ENCODE measurements at regions not wholly inside any gene's neighbourhood (a gene's known extent, or its start where the extent isn't known, plus 50 kb on each side); places are given as distances from the start of the nearest gene placed in this dataset.

DNA sequence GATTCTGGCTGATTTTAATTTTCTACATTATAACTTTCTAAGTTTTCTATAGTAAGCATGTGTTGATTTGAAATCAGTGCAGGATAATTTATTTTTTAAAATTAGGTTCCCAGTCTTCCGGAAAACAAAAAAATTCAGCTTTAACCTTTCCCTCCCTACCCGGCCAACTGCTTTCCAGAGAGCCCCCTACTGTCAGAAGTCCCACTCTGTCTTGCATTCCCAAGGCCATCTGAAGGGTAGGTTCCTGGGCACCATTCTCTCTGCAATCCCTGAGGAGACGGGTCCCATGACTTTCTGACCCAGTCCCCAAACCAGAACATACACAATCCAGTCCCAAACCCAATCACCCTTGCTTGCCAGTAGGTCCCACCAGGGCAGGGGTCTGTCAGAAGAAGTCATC is 200.3 kb downstream of the CYLD start:
- TF ChIP-seq CTCF (IDR thresholded peaks at IDR 0.05; ENCODE audit: low read depth, low read length): no peak
- H3K4me3 ChIP-seq (replicated peaks in 1 of 2; ENCODE audit: low read depth in 2 of 2, low read length in 2 of 2): no peak overlapping the region

DNA sequence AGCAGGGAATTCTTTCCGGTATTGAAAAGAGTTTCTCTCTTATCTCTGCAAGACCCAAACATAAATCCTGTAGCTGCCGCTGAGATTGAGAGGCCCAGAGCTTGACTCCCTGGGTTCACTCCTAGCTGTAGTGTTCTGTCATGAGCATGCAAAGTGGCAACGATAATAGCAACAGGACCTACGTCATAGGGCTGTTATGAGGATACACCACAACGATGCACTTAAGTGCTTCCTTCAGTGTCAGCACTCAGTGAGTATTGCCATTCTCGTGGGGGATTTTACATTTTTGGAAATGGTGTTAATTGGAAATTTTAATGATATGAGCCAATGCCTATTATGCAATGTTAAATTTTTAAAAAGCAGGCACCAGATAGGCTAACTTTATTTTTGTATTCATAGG is 199.8 kb downstream of the CYLD start:
- no peak overlapping the region for H3K4me3 ChIP-seq (replicated peaks in 1 of 2; ENCODE audit: low read depth in 2 of 2, low read length in 2 of 2)
- no peak for TF ChIP-seq CTCF (IDR thresholded peaks at IDR 0.05; ENCODE audit: low read depth, low read length)

More for the DNA sequence above, 200.3 kb downstream of the CYLD start:
- DNase-seq (ENCODE audit: low read depth in 2 of 2): no peak

DNA sequence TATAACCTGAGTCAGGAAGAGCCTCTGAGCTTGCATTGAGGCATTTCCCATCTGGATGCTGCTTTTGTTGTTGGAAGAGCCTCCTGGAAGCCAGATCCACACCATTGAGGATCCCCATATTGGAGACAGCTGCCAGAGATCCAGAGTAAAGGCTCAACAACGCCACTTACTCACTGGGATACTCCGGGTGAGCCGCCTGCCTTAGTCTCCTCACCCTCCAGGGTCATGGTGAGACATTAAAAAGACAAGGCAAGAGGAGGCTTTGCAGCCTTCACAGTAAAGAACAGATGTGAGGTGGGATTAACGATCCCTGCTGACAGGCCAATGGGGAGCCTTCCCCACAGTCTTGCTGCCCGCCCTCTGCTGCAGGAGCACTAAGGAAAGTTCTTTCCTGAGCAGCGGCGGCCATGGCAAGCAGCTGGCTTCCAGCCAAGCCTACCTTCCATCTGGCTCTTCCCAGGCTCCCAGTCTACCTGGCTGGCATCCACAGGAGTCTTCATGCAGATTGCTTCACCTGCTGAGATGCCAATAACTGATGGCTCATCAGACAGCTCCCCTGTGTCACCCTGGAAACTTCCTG is 198.5 kb downstream of the CYLD start:
- DNase-seq (ENCODE audit: low read depth in 2 of 2): no peak
- TF ChIP-seq CTCF (IDR thresholded peaks at IDR 0.05; ENCODE audit: low read depth, low read length): no peak
- no peak overlapping the region for H3K4me3 ChIP-seq (replicated peaks in 1 of 2; ENCODE audit: low read depth in 2 of 2, low read length in 2 of 2)

More for the DNA sequence above, 199.8 kb downstream of the CYLD start:
- no peak for DNase-seq (ENCODE audit: low read depth in 2 of 2)

DNA sequence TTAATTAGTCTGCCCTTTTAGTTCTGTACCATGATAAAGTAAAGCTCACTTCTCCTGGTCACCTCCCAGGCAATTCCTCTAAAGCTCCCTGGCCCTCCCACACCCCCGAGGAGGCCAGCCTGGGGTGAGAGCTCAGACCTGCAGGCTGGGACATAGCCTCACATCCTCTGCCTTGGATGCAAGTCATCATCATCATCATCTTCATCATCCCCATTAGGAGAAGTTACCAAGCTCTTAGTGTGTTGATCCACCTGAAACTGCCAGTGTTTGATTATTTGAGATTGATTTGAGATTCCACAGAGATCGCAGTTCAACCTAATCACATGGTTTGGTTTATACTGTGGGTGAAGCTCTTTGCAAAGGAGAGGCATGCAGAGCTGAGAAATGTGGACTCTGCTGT is 197.5 kb downstream of the CYLD start:
- no peak for TF ChIP-seq CTCF (IDR thresholded peaks at IDR 0.05; ENCODE audit: low read depth, low read length)
- H3K4me3 ChIP-seq (replicated peaks in 1 of 2; ENCODE audit: low read depth in 2 of 2, low read length in 2 of 2): no peak overlapping the region
- DNase-seq (ENCODE audit: low read depth in 2 of 2): no peak

- H3K4me3 ChIP-seq (replicated peaks in 1 of 2; ENCODE audit: low read depth in 2 of 2, low read length in 2 of 2): no peak overlapping the region
- TF ChIP-seq CTCF (IDR thresholded peaks at IDR 0.05; ENCODE audit: low read depth, low read length): no peak
- no peak for DNase-seq (ENCODE audit: low read depth in 2 of 2)
Observed at GRCh38 chr16:50938932-50939331, 197.0 kb downstream of the CYLD start.

GRCh38 chr16:50933262-50933661 is 191.4 kb downstream of the CYLD start:
- no peak for TF ChIP-seq CTCF (IDR thresholded peaks at IDR 0.05; ENCODE audit: low read depth, low read length)
- no peak for DNase-seq (ENCODE audit: low read depth in 2 of 2)
- H3K4me3 ChIP-seq (replicated peaks in 1 of 2; ENCODE audit: low read depth in 2 of 2, low read length in 2 of 2): no peak overlapping the region

- TF ChIP-seq CTCF (IDR thresholded peaks at IDR 0.05; ENCODE audit: low read depth, low read length): no peak
- no peak overlapping the region for H3K4me3 ChIP-seq (replicated peaks in 1 of 2; ENCODE audit: low read depth in 2 of 2, low read length in 2 of 2)
- peak in 1 of 2 donors; percentile 22 for DNase-seq (ENCODE audit: low read depth in 2 of 2)
Observed at GRCh38 chr16:50932348-50932935, 190.6 kb downstream of the CYLD start.

All from cardiac fibroblast (primary cell).